HG03432 (cell line): ENCODE measurements at regions not wholly inside any gene's neighbourhood (a gene's known extent, or its start where the extent isn't known, plus 50 kb on each side); places are given as distances from the start of the nearest gene placed in this dataset.
A peak's percentile ranks its signal among the peaks of the same experiment; 100 is the strongest.

Source experiments
- ATAC-seq: cut with Tn5 transposase; IDR thresholded peaks from one replicate; pipeline ENCODE4 v1.9.1; 2021; ENCODE audit warnings: mild to moderate bottlenecking, moderate library complexity; ENCODE audit not compliant: unreplicated experiment

- ATAC-seq = no peak
Measured at GRCh38 chr3:81938681-81939080, 177.2 kb upstream of the GBE1 start.

DNA sequence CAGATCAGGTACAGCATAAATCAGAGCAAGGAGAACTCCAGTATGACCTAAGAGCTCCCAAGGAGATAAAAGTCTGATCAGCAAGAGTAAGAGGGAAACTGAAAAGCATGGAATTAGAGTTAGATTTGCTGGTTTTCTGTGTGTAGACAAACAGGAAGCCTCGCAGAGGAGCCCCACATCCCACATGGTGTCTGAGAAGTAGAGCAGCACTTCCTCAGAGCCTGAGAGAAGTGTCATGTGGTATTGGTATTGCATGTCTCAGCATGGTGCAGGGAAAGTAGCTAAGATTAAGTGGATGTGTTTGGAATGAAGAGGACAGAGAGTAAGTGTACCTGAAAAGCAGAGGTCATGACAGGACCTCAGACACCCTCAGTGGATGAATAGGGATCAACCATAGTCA, 175.4 kb upstream of the GBE1 start:
- peak; percentile 56 for ATAC-seq

- no peak for ATAC-seq
Measured at GRCh38 chr3:81932681-81933080, 171.2 kb upstream of the GBE1 start.

DNA sequence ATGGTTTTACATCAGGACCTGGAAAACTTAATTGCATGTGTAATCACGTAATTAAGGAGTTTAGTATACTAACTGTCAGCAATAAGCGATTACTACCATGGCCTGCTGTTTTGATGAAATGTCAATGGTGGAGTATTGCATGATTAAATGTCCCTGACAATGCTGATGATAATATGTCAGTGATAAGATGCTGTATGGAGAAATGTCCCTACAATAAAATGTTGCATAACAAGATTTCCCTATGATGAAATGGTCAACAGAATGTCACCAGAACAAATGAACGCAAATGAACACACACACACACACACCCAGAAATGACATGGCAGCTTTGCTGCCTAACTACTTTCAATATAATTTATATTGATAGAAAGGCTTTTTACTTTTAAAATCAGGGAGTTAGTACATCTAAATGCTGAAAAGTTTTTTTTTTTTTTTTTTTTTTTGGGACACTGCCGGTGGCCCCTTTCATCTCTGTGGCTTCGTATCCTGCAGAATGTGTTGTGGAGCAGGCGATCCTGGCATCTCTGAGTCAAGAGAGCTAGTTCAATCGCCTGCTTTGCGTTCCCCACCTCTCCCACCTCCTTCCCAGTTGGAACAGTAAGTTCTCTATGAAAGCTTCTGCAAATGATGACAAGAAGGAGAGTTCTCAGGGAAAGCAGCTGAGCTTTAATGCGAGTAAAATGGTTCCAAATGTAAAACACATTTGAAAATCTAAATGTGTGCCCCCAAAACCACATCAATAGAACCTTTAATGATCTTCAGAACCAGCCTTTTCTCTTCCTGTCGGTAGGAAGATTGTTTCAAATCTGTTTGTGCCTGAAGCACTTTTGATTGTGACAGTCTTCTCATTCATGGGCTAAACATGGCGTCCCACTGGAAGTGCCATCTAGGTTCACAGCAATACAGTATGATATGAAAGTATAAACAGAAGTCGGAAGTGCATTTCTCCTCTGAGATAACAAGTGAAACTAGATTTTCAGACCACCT, 170.1 kb upstream of the GBE1 start:
- ATAC-seq = no peak

- ATAC-seq = no peak
Measured at GRCh38 chr3:81929697-81930096, 168.3 kb upstream of the GBE1 start.

- ATAC-seq = no peak
Measured at GRCh38 chr3:81927811-81928210, 166.4 kb upstream of the GBE1 start.

GRCh38 chr3:81925385-81925784, 163.9 kb upstream of the GBE1 start:
- no peak for ATAC-seq

- no peak for ATAC-seq
Measured at GRCh38 chr3:81923038-81923437, 161.6 kb upstream of the GBE1 start.

DNA sequence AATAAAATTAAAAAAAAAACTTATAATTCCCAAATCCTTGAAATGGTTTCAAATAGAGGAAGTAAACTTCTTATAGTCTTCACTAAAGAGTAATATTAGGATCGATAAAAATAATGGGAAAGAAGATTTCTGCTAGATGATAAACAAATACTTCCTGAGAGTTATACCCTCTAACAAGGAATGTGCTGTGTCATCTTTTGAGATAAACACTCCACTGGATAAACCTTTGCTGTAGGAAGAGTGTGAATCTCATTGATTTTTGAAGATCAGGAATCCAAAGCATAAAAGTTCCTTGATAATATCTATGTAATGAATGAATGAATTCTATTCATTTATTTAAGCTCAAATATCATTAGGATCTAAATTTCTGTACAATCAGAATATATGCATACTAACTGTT, 161.0 kb upstream of the GBE1 start:
- ATAC-seq = no peak

DNA sequence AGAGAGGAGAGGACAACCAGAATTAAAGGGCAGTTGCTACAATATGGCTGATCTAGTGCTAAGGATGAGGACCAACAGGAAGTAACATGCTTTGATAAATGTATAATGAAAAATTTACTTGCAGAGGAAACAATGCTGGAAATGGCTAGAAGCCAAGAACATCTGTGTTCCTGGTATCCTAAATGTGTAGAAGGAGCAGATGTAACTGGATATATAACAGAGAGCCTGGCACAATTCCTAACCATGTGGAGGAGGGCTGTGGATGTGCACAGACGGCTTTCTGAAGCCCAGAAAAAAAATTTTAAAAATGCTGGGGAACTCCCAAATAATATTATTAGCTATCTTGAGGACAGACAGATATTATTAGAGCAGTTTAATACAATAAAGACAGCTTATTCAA, 159.4 kb upstream of the GBE1 start:
- no peak for ATAC-seq

DNA sequence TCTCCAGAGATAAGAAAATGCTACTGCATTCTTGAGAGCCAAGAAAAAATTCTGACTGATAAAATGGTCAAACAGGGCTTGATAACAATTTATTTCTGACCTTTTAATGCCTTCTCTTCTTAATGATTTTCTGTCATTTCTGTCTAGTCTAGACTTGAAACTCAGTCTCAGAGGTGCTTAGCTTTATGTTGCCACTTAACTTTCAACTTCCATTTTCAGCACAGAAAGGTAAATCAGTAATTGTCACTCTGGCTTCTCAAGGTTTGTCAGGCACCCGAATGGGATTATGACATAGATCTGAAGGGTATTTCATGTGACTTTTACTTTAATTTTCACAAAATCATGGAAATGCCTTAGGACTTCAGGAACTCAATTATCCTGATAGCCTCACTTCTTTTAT, 155.4 kb upstream of the GBE1 start:
- ATAC-seq = no peak

GRCh38 chr3:81913886-81914663, 152.6 kb upstream of the GBE1 start:
- ATAC-seq = peak; percentile 59

DNA sequence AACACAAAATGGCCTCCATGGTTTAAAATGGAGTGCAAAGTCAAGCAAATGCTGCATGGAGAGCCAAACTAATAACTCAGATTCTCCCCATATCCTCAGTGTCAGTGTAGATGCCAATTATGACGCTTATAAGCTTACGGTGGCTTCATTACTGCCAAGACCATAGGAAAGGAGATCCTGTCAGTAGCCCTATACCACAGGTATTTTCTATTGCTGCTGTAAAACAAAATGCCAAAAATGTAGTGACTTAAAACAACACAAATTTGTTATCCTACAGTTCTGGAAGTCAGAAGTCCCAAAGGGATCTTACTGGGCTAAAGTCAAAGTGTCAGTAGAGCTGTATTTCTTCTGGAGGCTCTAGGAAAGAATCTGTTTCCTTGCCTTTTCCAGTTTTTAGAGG, 149.8 kb upstream of the GBE1 start:
- no peak for ATAC-seq

- ATAC-seq = peak; percentile 75
Measured at GRCh38 chr3:81910244-81910852, 148.9 kb upstream of the GBE1 start.

GRCh38 chr3:81909796-81910195, 148.4 kb upstream of the GBE1 start:
- ATAC-seq = no peak

DNA sequence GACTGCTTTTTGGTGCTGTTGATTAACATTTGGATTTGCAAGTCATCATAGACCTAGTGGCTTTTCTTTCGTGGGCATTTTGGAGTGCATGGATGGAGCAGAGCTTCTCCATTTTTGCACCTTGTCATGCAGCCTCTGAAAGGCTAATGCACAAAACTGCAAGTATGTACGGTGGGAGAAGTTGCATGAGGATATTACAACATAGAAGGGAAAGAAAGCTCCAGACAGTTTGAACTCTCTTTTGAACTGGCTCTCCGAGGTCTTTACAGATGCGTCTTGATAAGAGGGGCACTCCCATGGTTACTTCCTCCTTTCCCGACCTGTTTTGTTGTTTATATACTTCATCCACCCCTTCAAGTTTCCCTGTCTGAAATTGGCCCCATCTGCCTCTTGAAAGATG, 147.1 kb upstream of the GBE1 start:
- no peak for ATAC-seq

DNA sequence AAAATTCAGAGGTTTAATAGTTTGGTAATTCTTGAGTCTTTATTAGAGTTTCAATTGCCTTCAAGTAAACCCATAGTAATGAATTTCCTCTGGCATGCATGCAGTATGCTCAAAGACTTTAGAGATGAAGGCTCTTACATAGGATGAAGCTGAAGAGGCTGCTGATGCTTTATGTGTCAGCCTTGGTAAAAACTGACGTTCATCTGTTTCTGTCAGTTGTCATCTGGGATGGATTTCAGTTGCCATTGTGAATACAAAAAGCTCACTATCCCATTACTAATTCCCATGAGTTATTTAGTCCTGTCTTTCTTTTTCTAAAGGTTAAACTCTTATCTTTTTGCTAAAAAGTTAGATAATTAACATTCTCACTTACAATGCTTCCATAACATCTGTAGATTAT, 136.9 kb upstream of the GBE1 start:
- no peak for ATAC-seq

- ATAC-seq = no peak
Measured at GRCh38 chr3:81894598-81894997, 133.2 kb upstream of the GBE1 start.

DNA sequence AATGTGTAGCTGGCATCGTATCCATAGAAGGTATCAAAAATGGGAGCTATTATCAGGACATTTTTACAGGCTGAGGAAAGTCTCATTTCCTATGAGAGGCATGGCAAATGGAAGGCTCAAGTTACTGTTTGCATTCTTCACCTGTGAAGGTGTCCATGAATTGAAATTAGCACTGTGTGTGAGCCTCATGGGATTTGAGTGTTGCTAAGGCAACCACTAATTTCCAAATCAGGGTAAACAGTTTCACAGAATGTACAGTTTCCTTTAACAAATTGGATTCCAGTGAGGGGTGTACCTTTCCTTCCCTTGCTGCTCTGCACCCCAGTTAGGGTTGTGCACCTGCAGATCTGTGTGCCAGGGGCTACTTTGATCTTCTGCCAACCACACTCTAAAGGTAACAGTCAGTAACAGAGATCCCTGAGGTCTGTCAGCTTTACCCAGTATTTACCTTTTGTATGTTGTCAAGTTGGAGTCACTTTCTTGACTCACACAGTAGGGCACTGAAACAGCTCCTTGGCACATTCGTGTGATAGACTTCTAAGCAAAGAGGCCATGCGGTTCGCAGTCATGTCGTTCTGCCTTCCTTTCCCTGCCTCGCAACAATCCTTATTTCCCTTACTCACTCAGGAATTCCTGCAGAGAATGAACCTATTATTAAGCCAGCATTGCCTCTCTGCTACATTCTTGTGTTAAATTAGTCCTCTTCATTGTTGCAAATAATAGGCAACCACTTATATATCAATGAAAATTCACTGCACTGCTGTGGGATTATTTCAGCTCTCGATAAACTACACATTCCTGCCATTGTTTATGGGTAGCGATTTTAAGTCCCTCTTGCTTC, 129.8 kb upstream of the GBE1 start:
- ATAC-seq = no peak

- no peak for ATAC-seq
Measured at GRCh38 chr3:81888914-81889557, 127.6 kb upstream of the GBE1 start.
